Common myeloid progenitor, CD34-positive (primary cell): ENCODE measurements at regions not wholly inside any gene's neighbourhood (a gene's known extent, or its start where the extent isn't known, plus 50 kb on each side); places are given as distances from the start of the nearest gene placed in this dataset.

ENCODE experiments used
- CTCF ChIA-PET: fragments of 350-600 bp; sonication (Branson Sonifier 250); formaldehyde crosslinking; loops from one replicate; lab custom pipeline; 2021; ENCODE audit warnings: antibody characterized with exemption; lab: Charles Lee
- POLR2A ChIA-PET: fragments of 350-600 bp; sonication (Branson Sonifier 250); formaldehyde crosslinking; loops from one replicate; lab custom pipeline; 2021; ENCODE audit warnings: antibody characterized with exemption; lab: Charles Lee
- DNase-seq, 3 donors: peaks; one replicate each; pipeline versions ENCODE4 v3.0.0 to v3.0.0-alpha.2; 2013
- H3K27ac ChIP-seq, 2 experiments: 1 replicate in 1 of 2; 2 replicates in 1 of 2; pipeline ENCODE4 v1.7.0; 2013; ENCODE audit warnings: inconsistent platforms in 2 of 2, low read length in 2 of 2, mild to moderate bottlenecking in 2 of 2, low read depth in 1 of 2, moderate library complexity in 1 of 2; ENCODE audit not compliant: severe bottlenecking in 2 of 2, insufficient read depth in 1 of 2, poor library complexity in 1 of 2
- H3K27me3 ChIP-seq, 5 experiments: replicated peaks in 2 of 5; 1 replicate in 3 of 5; 2 replicates in 2 of 5; pipeline versions ENCODE4 v1.6.1 to v1.7.0; 2013; ENCODE audit warnings: low read length in 4 of 5, mild to moderate bottlenecking in 2 of 5, moderate library complexity in 2 of 5, inconsistent platforms in 1 of 5; ENCODE audit not compliant: insufficient read depth in 5 of 5, control insufficient read depth in 4 of 5
- H3K36me3 ChIP-seq, 4 experiments: 1 replicate in 2 of 4; 2 replicates in 2 of 4; pipeline versions ENCODE4 v1.6.1 to v1.7.0; 2013; ENCODE audit warnings: low read length in 3 of 4, control low read depth in 1 of 4, mild to moderate bottlenecking in 1 of 4; ENCODE audit not compliant: control insufficient read depth in 4 of 4, insufficient read depth in 4 of 4
- H3K4me1 ChIP-seq, 4 experiments: 1 replicate in 3 of 4; 2 replicates in 1 of 4; pipeline versions ENCODE4 v1.6.1 to v1.7.1; 2013; ENCODE audit warnings: low read length in 3 of 4, mild to moderate bottlenecking in 3 of 4, control low read depth in 1 of 4, inconsistent platforms in 1 of 4, moderate library complexity in 1 of 4; ENCODE audit not compliant: control insufficient read depth in 4 of 4, insufficient read depth in 4 of 4; ENCODE audit errors: control extremely low read depth in 1 of 4
- H3K4me3 ChIP-seq, 7 experiments: 1 replicate in 4 of 7; 2 replicates in 3 of 7; pipeline versions ENCODE4 v1.5.1 to v1.7.0; 2013; ENCODE audit warnings: mild to moderate bottlenecking in 7 of 7, low read length in 6 of 7, moderate library complexity in 6 of 7, inconsistent platforms in 2 of 7, low read depth in 2 of 7, control low read depth in 1 of 7; ENCODE audit not compliant: insufficient read depth in 4 of 7, control insufficient read depth in 1 of 7; ENCODE audit errors: extremely low read depth in 1 of 7
- H3K9me3 ChIP-seq, 5 experiments: 1 replicate in 4 of 5; 2 replicates in 1 of 5; pipeline versions ENCODE4 v1.6.1 to v1.7.1; 2013; ENCODE audit warnings: low read length in 4 of 5, mild to moderate bottlenecking in 2 of 5, inconsistent platforms in 1 of 5, low read depth in 1 of 5, moderate library complexity in 1 of 5; ENCODE audit not compliant: control insufficient read depth in 4 of 5, insufficient read depth in 2 of 5; ENCODE audit errors: control extremely low read depth in 1 of 5
- WGBS: methylation state at CpG from one replicate; pipeline ENCODE4 v1.1.5; 2013; ENCODE audit not compliant: insufficient coverage; 5-methylcytosine and 5-hydroxymethylcytosine counted together

GRCh38 chr2:120526047-120526562 lies 180.2 kb downstream of the INHBB start:
- no peaks in the 10 kb centered on the region for H3K4me1 ChIP-seq
- peaks cover 0 to 6% (median 3%) of the 10 kb centered on the region in 5 experiments for H3K9me3 ChIP-seq
- H3K27ac ChIP-seq = no peak overlapping the region
- no peaks in the 10 kb centered on the region for H3K36me3 ChIP-seq
- H3K4me3 ChIP-seq = no peak overlapping the region
- CTCF ChIA-PET = no interaction called here
- no peak for DNase-seq
- H3K27me3 ChIP-seq = peaks cover 0 to 46% (median 8%) of the 10 kb centered on the region in 5 experiments
- POLR2A ChIA-PET = no interaction called here
- WGBS = 88% methylated on average over 15 of the region's 16 CpGs

DNA sequence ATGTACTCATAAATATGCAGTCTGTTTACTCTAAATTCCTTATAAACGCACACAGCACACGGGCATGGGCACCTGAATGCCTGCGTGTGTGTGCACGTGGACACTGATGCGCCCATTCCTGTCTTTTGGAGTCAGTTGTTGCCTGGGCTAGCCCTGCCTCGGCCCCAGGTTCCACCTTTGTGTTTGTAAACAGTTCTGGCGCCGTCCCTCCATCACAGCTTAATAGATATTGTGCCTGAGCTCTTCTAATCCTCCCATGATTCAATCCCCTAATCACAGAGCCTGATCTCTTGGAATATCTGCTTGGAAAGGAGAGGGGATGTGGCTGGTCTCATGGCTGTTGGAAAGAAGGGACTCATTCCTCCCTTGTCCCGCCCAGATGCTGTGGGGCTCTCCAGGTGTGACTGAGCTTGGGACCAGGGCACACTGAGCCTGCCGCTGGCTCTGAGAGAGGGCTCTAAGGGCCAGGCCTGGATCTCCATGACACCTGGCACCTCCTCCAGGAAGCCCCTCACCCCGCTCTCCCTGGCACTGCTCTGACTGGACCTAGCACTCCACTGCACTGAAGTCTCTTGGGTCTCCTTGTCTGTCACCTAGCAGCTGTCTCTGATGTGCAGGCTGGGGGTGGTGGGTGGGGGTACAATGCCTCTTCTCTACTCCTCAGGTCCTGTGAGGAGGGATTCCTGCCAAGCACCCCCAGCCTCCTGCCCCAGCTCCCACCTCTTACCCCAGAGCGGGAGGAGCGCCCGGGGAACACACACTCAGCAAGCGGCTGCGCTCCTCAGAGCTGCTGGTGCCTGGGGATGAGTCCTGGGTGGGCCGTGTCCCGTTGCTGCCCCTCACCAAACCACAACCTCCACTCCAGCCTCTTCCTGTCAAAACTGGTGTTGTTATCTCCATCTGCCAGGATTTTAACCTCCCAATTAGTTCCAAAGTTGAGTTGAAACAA lies 181.3 kb downstream of the INHBB start:
- DNase-seq = no peak
- H3K9me3 ChIP-seq = peaks cover 0 to 8% (median 3%) of the 10 kb centered on the region in 5 experiments
- no peak overlapping the region for H3K4me3 ChIP-seq
- H3K27ac ChIP-seq = no peak overlapping the region
- POLR2A ChIA-PET = no interaction called here
- no peaks in the 10 kb centered on the region for H3K36me3 ChIP-seq
- 81% methylated on average over 11 of the region's 18 CpGs for WGBS
- no peaks in the 10 kb centered on the region for H3K4me1 ChIP-seq
- CTCF ChIA-PET = no interaction called here
- H3K27me3 ChIP-seq = peaks cover 0 to 39% (median 7%) of the 10 kb centered on the region in 5 experiments

GRCh38 chr2:120528051-120528692 lies 182.2 kb downstream of the INHBB start:
- Histone ChIP-seq H3K36me3 (no peaks in the 10 kb centered on the region), H3K27me3 (peaks cover 0 to 30% (median 5%) of the 10 kb centered on the region in 5 experiments), H3K27ac (no peak overlapping the region), H3K4me3 (no peak overlapping the region), H3K4me1 (no peaks in the 10 kb centered on the region), H3K9me3 (peaks cover 0 to 8% (median 3%) of the 10 kb centered on the region in 5 experiments)
- POLR2A ChIA-PET = no interaction called here
- DNase-seq = no peak
- CTCF ChIA-PET = no interaction called here
- WGBS = 76% methylated on average over 11 of the region's 11 CpGs

DNA sequence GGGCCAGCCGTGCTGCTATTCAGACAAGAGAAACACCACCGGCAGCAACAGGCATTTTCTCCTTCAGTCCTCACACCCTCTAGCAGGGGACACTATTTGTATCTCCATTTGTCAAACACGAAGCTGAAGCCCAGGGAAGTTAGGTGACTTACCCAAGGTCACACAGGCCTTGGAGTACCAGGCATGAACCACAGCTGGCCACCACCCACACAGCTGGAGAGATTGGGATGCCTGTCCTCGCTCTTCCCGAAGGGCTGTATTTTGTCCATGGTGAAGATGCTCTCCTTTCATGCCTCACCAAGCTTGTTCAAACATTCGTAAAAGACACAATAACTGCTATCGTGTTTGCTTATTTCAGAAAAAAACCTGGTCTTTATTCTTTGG lies 182.7 kb downstream of the INHBB start:
- Histone ChIP-seq H3K9me3 (peaks cover 0 to 8% (median 3%) of the 10 kb centered on the region in 5 experiments), H3K4me1 (no peaks in the 10 kb centered on the region), H3K27ac (no peak overlapping the region), H3K4me3 (no peak overlapping the region), H3K27me3 (peaks cover 0 to 26% (median 5%) of the 10 kb centered on the region in 5 experiments), H3K36me3 (no peaks in the 10 kb centered on the region)
- WGBS = 97% methylated on average over 7 of the region's 7 CpGs
- CTCF ChIA-PET = no interaction called here
- no peak for DNase-seq
- POLR2A ChIA-PET = no interaction called here

- H3K36me3 ChIP-seq = no peaks in the 10 kb centered on the region
- no peak overlapping the region for H3K27ac ChIP-seq
- CTCF ChIA-PET = no interaction called here
- POLR2A ChIA-PET = no interaction called here
- peaks cover 0 to 23% (median 2%) of the 10 kb centered on the region in 5 experiments for H3K27me3 ChIP-seq
- WGBS = 100% methylated on average over 4 of the region's 4 CpGs
- peaks cover 0 to 8% (median 3%) of the 10 kb centered on the region in 5 experiments for H3K9me3 ChIP-seq
- DNase-seq = no peak
- H3K4me1 ChIP-seq = no peaks in the 10 kb centered on the region
- no peak overlapping the region for H3K4me3 ChIP-seq
These were observed 184.8 kb downstream of the INHBB start for GRCh38 chr2:120530781-120531180.

- H3K27me3 ChIP-seq = peaks cover 0 to 19% (median 0%) of the 10 kb centered on the region in 5 experiments
- no peaks in the 10 kb centered on the region for H3K36me3 ChIP-seq
- peaks cover 0 to 8% (median 3%) of the 10 kb centered on the region in 5 experiments for H3K9me3 ChIP-seq
- no peak for DNase-seq
- POLR2A ChIA-PET = no interaction called here
- no peak overlapping the region for H3K27ac ChIP-seq
- no peaks in the 10 kb centered on the region for H3K4me1 ChIP-seq
- H3K4me3 ChIP-seq = no peak overlapping the region
- CTCF ChIA-PET = no interaction called here
These were observed 185.4 kb downstream of the INHBB start for GRCh38 chr2:120531365-120531764.
